Psoas muscle (tissue), 7 donors: ENCODE measurements at regions not wholly inside any gene's neighbourhood (a gene's known extent, or its start where the extent isn't known, plus 50 kb on each side); places are given as distances from the start of the nearest gene placed in this dataset.

Experiments used
- ATAC-seq, 4 donors: fragments of 200-7000 bp; cut with Tn5 transposase; one replicate each; pipeline ENCODE4 v1.9.1; 2020; ENCODE audit warnings: moderate library complexity in 3 of 4, mild to moderate bottlenecking in 2 of 4
- DNase-seq, 2 donors: peaks; one replicate each; pipeline ENCODE4 v3.0.0-alpha.2; 2020
- H3K27ac ChIP-seq: fragments of 200-600 bp; one replicate; pipeline ENCODE4 v1.8.0; 2022
- H3K27me3 ChIP-seq, 3 donors: fragments of 200-600 bp in 1 of 3; one replicate each; pipeline versions ENCODE4 v1.6.1 to v1.8.0; 2013 to 2022; ENCODE audit warnings: low read length in 2 of 3, mild to moderate bottlenecking in 2 of 3, moderate library complexity in 1 of 3; ENCODE audit not compliant: insufficient read depth in 3 of 3
- H3K36me3 ChIP-seq, 2 donors: fragments of 200-600 bp in 1 of 2; one replicate each; pipeline versions ENCODE4 v1.6.1 to v1.8.0; 2013 to 2022; ENCODE audit warnings: low read depth in 1 of 2, mild to moderate bottlenecking in 1 of 2, moderate library complexity in 1 of 2; ENCODE audit not compliant: insufficient read depth in 1 of 2
- H3K4me1 ChIP-seq: fragments of 200-600 bp; one replicate; pipeline ENCODE4 v1.8.0; 2022
- H3K4me3 ChIP-seq: fragments of 200-600 bp; one replicate; pipeline ENCODE4 v1.8.0; 2022; ENCODE audit warnings: mild to moderate bottlenecking
- H3K9me3 ChIP-seq: fragments of 200-600 bp; one replicate; pipeline ENCODE4 v1.8.0; 2022
- WGBS, 3 donors: extraction: QIAGEN DNeasy Blood & Tissue Kit; methylation state at CpG; one replicate each; pipeline versions ENCODE4 v1.1.6 to v1.1.7; 2013; 5-methylcytosine and 5-hydroxymethylcytosine counted together
- intact Hi-C, 2 donors: fragments of 100-400 bp; cut with DNase I; formaldehyde crosslinking; loops; one replicate each; pipeline versions ENCODE4 v1.11.0 to v1.14.2; 2022
- TF ChIP-seq, protein P1 (sequence below): fragments of 200-600 bp; IDR thresholded peaks from one replicate; pipeline ENCODE4 v1.8.0; 2022; ENCODE audit warnings: antibody characterized with exemption
- donor health status: healthy with polysubstance abuse.
- donor health status: DM: no; HTN: no; CAD: no; lungs with moderate emphysema.
- donor health status: Bipolar disorder and iron deficiency.
- donor health status: healthy.
- donor health status: DM: yes; HTN: yes; CAD: no.
- donor health status: DM: no; HTN: no; CAD: no.
- donor health status: DM: yes; HTN: yes; CAD: no.

GRCh38 chr5:67291066-67291465, 94.5 kb upstream of the CD180 start:
- Histone ChIP-seq H3K27ac (no peak overlapping the region), H3K4me1 (no peaks in the 10 kb centered on the region), H3K27me3 (no peaks in the 10 kb centered on the region), H3K9me3 (no peaks in the 10 kb centered on the region), H3K4me3 (no peak overlapping the region), H3K36me3 (no peaks in the 10 kb centered on the region)
- no peak for ATAC-seq
- DNase-seq = no peak
- intact Hi-C loops = no loop called here
- whole genome bisulfite sequencing, 3 donors = 71 to 82% (median 72%) methylated on average over 4 of the region's 4 CpGs
- TF ChIP-seq, protein P1, sequence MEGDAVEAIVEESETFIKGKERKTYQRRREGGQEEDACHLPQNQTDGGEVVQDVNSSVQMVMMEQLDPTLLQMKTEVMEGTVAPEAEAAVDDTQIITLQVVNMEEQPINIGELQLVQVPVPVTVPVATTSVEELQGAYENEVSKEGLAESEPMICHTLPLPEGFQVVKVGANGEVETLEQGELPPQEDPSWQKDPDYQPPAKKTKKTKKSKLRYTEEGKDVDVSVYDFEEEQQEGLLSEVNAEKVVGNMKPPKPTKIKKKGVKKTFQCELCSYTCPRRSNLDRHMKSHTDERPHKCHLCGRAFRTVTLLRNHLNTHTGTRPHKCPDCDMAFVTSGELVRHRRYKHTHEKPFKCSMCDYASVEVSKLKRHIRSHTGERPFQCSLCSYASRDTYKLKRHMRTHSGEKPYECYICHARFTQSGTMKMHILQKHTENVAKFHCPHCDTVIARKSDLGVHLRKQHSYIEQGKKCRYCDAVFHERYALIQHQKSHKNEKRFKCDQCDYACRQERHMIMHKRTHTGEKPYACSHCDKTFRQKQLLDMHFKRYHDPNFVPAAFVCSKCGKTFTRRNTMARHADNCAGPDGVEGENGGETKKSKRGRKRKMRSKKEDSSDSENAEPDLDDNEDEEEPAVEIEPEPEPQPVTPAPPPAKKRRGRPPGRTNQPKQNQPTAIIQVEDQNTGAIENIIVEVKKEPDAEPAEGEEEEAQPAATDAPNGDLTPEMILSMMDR = no peak

DNA sequence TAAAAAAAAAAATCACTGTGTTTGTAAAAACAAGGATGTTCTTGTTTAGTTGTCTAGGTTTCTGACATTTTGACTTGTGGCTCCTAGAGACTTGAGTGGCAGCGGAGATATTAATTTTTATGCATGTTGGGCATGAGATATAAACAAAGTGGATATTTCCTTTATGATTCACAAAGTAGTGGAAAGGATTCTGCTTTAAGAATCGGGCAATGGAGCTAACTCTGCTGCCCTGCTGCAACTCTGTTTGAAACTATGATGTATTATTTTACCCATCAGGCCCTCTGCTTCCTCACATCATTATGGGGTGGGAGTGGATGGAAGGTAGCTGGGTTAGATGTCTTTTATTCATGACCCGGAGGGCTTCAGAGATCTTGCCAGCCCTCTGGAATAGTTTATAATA, 94.1 kb upstream of the CD180 start:
- no peaks in the 10 kb centered on the region for H3K36me3 ChIP-seq
- ATAC-seq = no peak
- WGBS, 3 donors = 82 to 87% (median 85%) methylated on average over 3 of the region's 3 CpGs
- H3K4me3 ChIP-seq = no peak overlapping the region
- H3K27ac ChIP-seq = no peak overlapping the region
- no peaks in the 10 kb centered on the region for H3K27me3 ChIP-seq
- DNase-seq = no peak
- intact Hi-C loops = no loop called here
- H3K4me1 ChIP-seq = no peaks in the 10 kb centered on the region
- TF ChIP-seq, protein P1 = no peak
- no peaks in the 10 kb centered on the region for H3K9me3 ChIP-seq

- H3K27me3 ChIP-seq = no peaks in the 10 kb centered on the region
- intact Hi-C loops = no loop called here
- no peaks in the 10 kb centered on the region for H3K9me3 ChIP-seq
- peak; percentile 33 to 52 for DNase-seq
- H3K4me1 ChIP-seq = no peaks in the 10 kb centered on the region
- no peak overlapping the region for H3K27ac ChIP-seq
- 56 to 74% (median 63%) methylated on average over 4 of the region's 4 CpGs for WGBS, 3 donors
- no peaks in the 10 kb centered on the region for H3K36me3 ChIP-seq
- TF ChIP-seq, protein P1 = no peak
- no peak overlapping the region for H3K4me3 ChIP-seq
- ATAC-seq = peak; percentile 23 to 63 (median 56)
Measured at GRCh38 chr5:67289763-67290521, 93.3 kb upstream of the CD180 start.

- intact Hi-C loops = no loop called here
- TF ChIP-seq, protein P1 = no peak
- WGBS, 3 donors = 71 to 83% (median 75%) methylated on average over 3 of the region's 3 CpGs
- Histone ChIP-seq H3K9me3 (no peaks in the 10 kb centered on the region), H3K27ac (no peak overlapping the region), H3K4me3 (no peak overlapping the region), H3K27me3 (no peaks in the 10 kb centered on the region), H3K4me1 (no peaks in the 10 kb centered on the region), H3K36me3 (no peaks in the 10 kb centered on the region)
- ATAC-seq (no peak), DNase-seq (no peak)
Measured at GRCh38 chr5:67287510-67288268, 91.1 kb upstream of the CD180 start.
